ENCODE measurements at regions not wholly inside any gene's neighbourhood (a gene's known extent, or its start where the extent isn't known, plus 50 kb on each side); places are given as distances from the start of the nearest gene placed in this dataset.

DNA sequence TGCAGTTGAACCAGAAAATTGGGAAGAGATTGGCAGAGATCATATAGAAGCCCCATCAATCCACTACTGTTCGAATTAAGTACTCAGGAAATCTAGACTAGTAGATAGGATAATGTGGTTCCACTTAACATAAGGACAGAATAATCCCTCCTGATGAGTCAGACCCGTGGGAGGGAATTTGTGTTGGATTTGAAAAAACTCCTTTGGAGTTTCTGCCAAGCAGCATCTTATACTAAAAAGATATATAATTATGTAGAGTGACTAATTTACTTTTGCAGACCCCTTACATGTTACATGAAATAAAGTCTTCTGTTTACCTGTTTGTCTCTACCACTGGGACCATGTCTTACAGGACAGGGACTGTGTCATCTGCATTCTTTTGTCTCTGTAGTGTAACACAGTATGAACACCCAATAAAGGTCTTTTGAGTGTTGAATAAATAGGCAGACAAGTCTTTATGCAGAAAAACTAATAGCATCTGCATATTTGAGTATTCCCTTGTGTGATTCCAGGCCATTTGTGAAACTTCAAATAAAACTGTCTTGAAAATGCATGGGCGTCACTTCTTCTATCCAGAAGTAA is 122.6 kb upstream of the DNAJC10 start:
- TF ChIP-seq, protein P1, sequence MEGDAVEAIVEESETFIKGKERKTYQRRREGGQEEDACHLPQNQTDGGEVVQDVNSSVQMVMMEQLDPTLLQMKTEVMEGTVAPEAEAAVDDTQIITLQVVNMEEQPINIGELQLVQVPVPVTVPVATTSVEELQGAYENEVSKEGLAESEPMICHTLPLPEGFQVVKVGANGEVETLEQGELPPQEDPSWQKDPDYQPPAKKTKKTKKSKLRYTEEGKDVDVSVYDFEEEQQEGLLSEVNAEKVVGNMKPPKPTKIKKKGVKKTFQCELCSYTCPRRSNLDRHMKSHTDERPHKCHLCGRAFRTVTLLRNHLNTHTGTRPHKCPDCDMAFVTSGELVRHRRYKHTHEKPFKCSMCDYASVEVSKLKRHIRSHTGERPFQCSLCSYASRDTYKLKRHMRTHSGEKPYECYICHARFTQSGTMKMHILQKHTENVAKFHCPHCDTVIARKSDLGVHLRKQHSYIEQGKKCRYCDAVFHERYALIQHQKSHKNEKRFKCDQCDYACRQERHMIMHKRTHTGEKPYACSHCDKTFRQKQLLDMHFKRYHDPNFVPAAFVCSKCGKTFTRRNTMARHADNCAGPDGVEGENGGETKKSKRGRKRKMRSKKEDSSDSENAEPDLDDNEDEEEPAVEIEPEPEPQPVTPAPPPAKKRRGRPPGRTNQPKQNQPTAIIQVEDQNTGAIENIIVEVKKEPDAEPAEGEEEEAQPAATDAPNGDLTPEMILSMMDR (IDR thresholded peaks at IDR 0.05), result no peak
- no peak for TF ChIP-seq POLR2A (IDR thresholded peaks at IDR 0.05)

All from tibial nerve (tissue), 3 donors.